Umbilical cord (tissue), 1 donor: ENCODE measurements at regions not wholly inside any gene's neighbourhood (a gene's known extent, or its start where the extent isn't known, plus 50 kb on each side); places are given as distances from the start of the nearest gene placed in this dataset.
"Not testable (repeated sequence)": the region's sequence is repeated elsewhere in the genome, so short reads cannot be mapped to it uniquely, and the experiment has no call there.

Experiments
- DNase-seq: peaks from one replicate; pipeline ENCODE4 v3.0.0-alpha.2; 2015; ENCODE audit warnings: low spot score

DNA sequence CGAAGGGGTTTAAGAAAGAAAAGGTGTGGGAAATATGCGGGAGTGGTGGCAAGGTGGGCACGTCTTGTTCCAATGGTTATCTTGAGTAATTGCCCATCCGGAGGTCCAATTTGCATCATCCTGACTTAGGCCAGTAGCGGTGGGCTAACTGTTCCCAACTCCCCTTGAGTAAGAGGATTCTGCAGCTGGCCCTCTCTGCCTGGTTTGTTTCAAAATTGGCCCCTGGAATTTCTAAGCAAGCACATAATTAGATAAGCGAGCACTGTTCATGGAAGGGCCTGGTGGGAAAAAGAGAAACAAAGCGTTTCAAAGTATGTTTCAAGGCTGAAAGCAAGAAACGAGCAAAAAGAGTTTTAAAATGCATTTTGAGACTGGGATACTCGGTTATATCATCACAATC, 198.2 kb downstream of the CEP135 start:
- DNase-seq: no peak

DNA sequence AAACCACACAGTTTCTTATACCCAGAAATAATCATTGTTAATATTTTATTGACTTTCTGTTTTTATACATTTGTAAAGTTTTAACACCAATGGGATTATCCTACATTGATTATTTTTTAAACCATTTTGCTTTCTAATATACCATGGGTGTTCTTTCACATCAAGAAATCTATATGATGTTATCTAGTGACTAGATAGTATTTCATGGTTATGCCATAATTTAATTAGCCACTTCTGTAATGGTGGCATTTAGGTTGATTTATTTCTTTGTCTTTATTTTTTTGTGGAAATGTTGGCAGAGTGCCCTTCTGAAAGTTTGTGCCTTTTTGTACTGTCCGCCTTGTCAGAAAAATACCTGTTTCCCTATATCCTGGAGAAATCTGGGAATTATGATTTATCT, 193.3 kb downstream of the CEP135 start:
- no peak for DNase-seq

GRCh38 chr4:56139241-56139827, 190.6 kb downstream of the CEP135 start:
- peak; percentile 35 for DNase-seq

- DNase-seq: peak; percentile 25
Measured at GRCh38 chr4:56134834-56135233, 186.1 kb downstream of the CEP135 start.

DNA sequence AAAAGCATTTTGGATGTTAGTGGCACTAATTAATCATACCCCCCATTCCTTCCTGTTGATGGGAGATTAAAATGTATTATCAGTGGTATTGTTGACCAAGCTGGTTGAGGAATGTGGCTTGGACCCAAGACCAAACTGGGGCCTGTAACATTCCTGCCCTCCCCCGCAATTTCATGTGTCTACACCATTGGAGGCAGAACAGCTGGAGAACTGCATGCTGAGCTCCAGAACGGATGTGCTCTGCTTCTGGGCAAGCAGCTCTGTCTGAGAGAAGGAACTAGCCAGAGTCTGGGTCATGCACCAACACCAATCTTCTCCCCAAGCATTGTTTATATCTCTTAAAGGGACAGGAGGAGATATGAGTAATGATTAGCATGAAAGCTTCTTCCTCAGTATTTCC, 185.5 kb downstream of the CEP135 start:
- no peak for DNase-seq

GRCh38 chr4:56132835-56133234, 184.1 kb downstream of the CEP135 start:
- no peak for DNase-seq

DNA sequence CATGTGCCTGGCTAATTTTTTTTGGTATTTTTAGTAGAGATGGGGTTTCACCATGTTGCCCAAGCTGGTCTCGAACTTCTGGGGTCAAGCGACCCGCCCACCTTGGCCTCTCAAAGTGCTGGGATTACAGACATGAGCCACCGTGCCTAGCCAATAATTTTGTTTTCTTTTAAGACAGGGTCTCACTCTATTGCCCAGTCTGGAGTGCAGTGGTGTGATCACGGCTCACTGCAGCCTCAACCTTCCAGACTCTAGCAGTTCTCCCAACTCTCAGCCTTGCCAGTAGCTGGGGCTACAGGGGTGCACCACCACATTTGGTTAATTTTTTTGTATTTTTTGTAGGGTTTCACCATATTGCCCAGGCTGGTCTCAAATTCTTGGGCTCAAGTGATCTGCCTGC, 183.4 kb downstream of the CEP135 start:
- DNase-seq: not testable (repeated sequence)

DNA sequence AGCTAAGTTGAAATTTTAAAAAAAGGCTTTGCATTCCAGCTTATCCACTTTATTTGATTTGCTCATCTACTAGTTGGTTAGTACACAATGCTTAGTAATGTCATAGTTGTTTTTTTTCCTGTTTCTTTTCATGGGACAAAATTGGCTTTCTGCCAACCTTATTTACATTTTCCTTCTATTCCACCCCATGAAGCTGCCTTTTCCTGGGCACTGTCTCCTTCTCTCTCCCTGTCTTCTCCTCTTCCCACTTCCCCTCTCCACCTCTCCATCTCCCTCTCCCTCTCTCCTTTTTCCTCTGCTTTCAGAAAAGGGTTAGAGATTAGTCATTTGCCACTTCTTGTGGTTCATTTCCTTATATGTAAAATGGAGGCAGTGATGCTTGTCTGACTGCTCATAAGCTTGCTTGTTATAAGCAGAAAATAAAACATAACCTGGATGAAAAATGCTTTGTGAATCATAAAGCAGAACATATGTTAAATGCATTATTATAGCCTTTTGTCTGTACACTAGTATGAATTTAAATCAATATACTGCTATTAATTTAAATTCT, 181.9 kb downstream of the CEP135 start:
- no peak for DNase-seq

DNA sequence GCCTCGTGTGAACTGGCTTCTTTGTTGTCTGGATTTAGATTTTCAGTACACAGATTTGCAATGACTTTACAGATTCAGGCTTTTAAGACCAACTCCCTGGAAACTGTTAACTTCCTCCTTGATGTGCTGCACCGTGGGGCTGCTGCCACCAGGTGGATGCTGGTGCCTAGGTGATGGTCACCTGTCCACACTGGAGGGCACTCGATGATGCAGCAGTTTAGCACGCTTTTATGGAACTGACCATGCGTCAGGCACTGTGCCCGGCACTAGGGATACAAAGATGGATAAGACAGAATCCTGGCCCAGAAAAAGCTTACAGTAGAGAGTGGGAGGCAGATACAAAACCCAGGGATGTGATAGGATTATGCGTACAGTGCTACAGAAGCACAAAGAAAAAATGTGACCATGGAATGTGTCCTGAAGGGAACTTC, 180.7 kb downstream of the CEP135 start:
- no peak for DNase-seq

GRCh38 chr4:56128213-56128612, 179.5 kb downstream of the CEP135 start:
- DNase-seq: no peak

- no peak for DNase-seq
Measured at GRCh38 chr4:56127716-56128115, 179.0 kb downstream of the CEP135 start.

- DNase-seq: no peak
Measured at GRCh38 chr4:56123547-56123946, 174.8 kb downstream of the CEP135 start.

- DNase-seq: peak; percentile 29
Measured at GRCh38 chr4:56123051-56123450, 174.3 kb downstream of the CEP135 start.

DNA sequence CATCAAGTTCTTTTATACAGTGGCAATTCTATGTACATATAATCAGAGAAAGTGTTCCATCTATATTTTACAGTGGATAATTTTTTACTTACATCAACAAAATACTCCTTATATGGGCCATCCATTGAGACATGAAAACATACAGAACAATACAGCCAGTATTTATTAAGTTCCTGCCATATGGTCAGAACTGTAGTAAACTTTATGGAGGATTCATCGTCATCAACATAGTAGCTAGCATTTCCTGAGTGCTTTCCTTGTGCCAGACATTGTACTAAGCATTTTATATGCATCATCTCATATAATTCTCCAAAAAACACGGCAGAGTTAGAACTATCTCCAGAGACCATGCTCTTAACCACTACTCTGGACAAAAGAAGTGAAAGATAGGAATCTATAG, 170.1 kb downstream of the CEP135 start:
- no peak for DNase-seq

DNA sequence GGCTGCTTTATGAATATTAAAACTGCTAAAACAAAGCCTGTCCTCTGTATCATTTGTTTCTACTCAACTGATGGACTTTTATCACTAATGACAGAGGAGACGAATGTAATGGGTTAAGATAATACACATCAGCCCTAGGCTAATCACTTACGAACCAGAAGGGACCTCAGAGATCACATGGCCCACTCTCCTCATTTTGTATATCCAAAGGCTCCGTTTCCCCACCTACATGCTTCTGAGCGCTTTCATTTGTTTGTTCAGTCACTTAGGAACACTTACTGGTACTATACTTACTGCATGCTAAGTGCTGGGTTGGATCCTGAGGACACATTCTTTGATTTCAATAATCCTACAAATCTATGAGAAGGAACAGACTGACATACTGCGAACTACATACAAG, 169.3 kb downstream of the CEP135 start:
- DNase-seq: no peak

DNA sequence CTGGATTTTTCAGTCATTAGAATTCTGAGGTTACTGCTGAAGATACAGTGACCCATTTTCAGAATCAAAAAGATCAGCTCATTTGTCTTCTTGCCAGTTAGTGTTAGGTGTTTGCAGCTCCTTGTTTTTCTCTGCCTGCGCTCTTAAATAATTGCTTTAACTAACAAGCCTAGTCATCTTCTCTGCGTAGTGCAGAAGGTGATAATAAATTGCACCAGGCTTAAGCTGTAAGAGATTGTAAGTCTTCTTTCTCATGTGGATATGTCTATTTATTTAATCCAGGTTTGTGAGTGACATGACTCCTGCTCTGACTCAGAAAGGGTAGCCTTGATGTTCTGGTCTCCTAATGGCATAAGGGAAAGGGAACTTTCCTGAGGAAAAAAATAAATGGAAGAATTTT, 167.2 kb downstream of the CEP135 start:
- no peak for DNase-seq

DNA sequence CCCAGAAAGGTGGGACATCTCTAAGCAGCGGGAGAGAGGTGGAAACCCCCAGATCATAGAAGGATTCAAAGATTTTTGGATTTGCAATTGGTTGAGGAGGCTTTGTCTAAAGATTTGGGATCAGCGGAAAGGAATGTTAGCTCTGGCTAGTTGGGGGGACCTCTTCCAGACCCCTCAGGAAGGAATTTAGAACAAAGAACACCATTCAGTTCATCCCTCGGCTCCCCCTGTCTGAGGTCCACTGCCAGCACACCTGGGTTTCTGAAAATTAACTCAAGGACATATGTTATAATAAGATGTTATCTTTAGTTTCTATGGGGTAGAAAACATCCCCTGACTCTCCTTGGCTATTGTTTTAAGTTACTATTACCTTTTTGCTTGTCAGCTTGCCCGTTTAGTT, 163.6 kb downstream of the CEP135 start:
- DNase-seq: no peak

GRCh38 chr4:56106180-56107147, 157.7 kb downstream of the CEP135 start:
- DNase-seq: no peak

- no peak for DNase-seq
Measured at GRCh38 chr4:56104188-56104587, 155.4 kb downstream of the CEP135 start.

DNA sequence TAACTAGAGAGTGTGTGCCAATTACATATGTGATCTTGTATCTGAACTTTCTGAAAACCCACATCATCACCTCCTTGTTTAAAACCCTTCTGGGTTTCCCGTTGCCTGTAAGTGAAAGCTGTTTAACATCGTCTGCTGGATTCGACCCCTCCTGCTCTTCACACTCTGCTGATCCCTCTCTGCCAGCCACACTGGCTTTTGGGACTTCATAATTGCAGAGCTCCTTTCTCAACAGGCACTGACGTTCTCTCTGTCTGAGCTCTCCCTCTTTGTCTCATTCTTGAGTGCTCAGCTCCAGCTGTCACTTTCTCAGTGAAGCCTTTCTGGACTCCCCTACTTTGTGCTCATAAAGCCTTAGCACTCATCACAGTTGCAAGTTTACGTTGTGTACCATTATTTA, 153.9 kb downstream of the CEP135 start:
- no peak for DNase-seq

DNA sequence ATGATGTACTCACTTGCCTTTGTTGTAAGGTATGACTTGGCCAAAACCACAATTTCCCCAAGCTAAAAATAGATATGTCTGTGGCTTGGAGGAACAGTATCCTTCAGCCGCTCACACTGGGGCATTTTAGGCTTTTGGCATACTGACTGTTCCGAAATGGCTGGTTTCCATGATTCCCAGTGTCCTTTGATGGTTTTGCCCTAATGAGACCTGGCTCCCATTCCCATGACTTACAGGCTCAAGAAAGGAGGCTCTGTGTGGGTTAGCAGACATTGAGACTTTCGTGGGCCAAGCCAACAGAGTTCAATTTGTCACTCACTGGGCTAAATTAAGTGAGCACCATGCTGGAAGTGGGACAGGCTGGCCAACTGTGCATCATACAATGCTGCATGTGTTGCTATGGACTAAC, 150.6 kb downstream of the CEP135 start:
- no peak for DNase-seq

- DNase-seq: no peak
Measured at GRCh38 chr4:56093576-56093975, 144.8 kb downstream of the CEP135 start.

GRCh38 chr4:56092540-56092939, 143.8 kb downstream of the CEP135 start:
- no peak for DNase-seq
